ENCODE measurements at regions not wholly inside any gene's neighbourhood (a gene's known extent, or its start where the extent isn't known, plus 50 kb on each side); places are given as distances from the start of the nearest gene placed in this dataset.

DNA sequence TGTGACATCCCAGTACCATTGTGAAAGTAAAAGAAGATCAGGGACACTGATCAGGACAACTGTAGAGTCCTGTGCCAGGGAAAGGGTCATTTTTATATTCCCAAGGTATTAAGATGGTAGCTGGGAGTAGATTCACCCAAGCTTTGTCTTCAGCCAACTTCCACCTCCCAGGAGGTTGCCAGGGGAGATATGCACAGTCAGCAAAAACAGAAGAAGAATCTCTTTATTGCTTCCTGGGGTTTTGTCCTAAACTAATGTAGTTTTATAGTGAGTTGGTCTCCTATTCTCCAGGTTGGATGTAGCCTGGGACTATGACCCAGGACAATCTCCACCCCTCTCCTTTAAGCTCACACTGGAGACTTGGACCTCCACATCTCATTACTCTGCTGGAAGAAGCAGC lies 139.2 kb downstream of the RAMP3 start:
- Histone ChIP-seq H3K79me1 (ENCODE audit: insufficient read depth, low read depth, low read length, poor library complexity, severe bottlenecking) (no peaks in the 10 kb centered on the region), H3K23me2 (ENCODE audit: insufficient read length, low read depth, low read length, poor library complexity, severe bottlenecking) (no peaks in the 10 kb centered on the region), H3K27ac (ENCODE audit: insufficient read length, low read depth, low read length) (no peak overlapping the region), H3K4ac (ENCODE audit: low read depth, low read length) (no peak overlapping the region), H3K4me2 (ENCODE audit: insufficient read depth, insufficient read length, low read length) (no peak overlapping the region), H3K23ac (ENCODE audit: insufficient read length, low read depth, low read length) (no peak overlapping the region), H2BK12ac (ENCODE audit: insufficient read length, low read depth, low read length) (no peak overlapping the region), H4K91ac (ENCODE audit: insufficient read length, low read depth, low read length) (no peak overlapping the region), H3T11ph (ENCODE audit: low read length) (no peak overlapping the region), H3K27me3 (ENCODE audit: insufficient read depth, low read length) (no peaks in the 10 kb centered on the region), H2AK5ac (ENCODE audit: insufficient read length, low read length) (no peak overlapping the region), H2AFZ (ENCODE audit: low read length) (no peak overlapping the region), H3K56ac (ENCODE audit: insufficient read length, low read depth, low read length) (no peak overlapping the region), H2BK120ac (ENCODE audit: low read depth, low read length, poor library complexity, severe bottlenecking) (no peak overlapping the region), H2BK20ac (ENCODE audit: low read depth, low read length, poor library complexity, severe bottlenecking) (no peak overlapping the region), H3K9ac (ENCODE audit: extremely low read depth, insufficient read length, low read length) (no peak overlapping the region), H3K14ac (ENCODE audit: insufficient read depth, low read length) (no peak overlapping the region), H2BK15ac (ENCODE audit: low read depth, low read length) (no peak overlapping the region), H3K9me3 (ENCODE audit: control insufficient read depth, low read depth, low read length) (no peaks in the 10 kb centered on the region), H3K4me1 (ENCODE audit: insufficient read depth, low read length) (no peaks in the 10 kb centered on the region), H3K79me2 (ENCODE audit: insufficient read depth, low read length) (no peaks in the 10 kb centered on the region), H4K8ac (replicated peaks; ENCODE audit: insufficient read length, low read depth, low read length) (no peak overlapping the region), H4K5ac (ENCODE audit: insufficient read length, low read depth, low read length) (no peak overlapping the region), H2BK5ac (ENCODE audit: insufficient read length, low read length) (no peak overlapping the region), H4K20me1 (ENCODE audit: control insufficient read depth, insufficient read depth, insufficient read length) (no peaks in the 10 kb centered on the region), H3K18ac (ENCODE audit: insufficient read length, low read depth, low read length) (no peak overlapping the region)
- H3K9me3 Mint-ChIP-seq: peaks cover 0 to 3% of the 10 kb centered on the region in 2 experiments; a peak in 1 of 5 replicates
- TF ChIP-seq CTCF (conservative IDR thresholded peaks at IDR 0.05): no peak
- no peak for DNase-seq
- peak overlapping the region in 1 of 3 experiments; percentile 57; a peak in 1 of 7 replicates for H3K27ac Mint-ChIP-seq
- H3K27me3 Mint-ChIP-seq (ENCODE audit: low read depth): peaks cover 19% of the 10 kb centered on the region
- no peaks in the 10 kb centered on the region for H3K4me1 Mint-ChIP-seq
- no peak overlapping the region for H3K4me3 Mint-ChIP-seq
- H3K36me3 Mint-ChIP-seq (ENCODE audit: insufficient read depth in 1 of 3, low read depth in 3 of 3): peaks cover 0 to 2% (median 0%) of the 10 kb centered on the region in 3 experiments; a peak in 1 of 7 replicates
